ENCODE measurements at regions not wholly inside any gene's neighbourhood (a gene's known extent, or its start where the extent isn't known, plus 50 kb on each side); places are given as distances from the start of the nearest gene placed in this dataset.

DNA sequence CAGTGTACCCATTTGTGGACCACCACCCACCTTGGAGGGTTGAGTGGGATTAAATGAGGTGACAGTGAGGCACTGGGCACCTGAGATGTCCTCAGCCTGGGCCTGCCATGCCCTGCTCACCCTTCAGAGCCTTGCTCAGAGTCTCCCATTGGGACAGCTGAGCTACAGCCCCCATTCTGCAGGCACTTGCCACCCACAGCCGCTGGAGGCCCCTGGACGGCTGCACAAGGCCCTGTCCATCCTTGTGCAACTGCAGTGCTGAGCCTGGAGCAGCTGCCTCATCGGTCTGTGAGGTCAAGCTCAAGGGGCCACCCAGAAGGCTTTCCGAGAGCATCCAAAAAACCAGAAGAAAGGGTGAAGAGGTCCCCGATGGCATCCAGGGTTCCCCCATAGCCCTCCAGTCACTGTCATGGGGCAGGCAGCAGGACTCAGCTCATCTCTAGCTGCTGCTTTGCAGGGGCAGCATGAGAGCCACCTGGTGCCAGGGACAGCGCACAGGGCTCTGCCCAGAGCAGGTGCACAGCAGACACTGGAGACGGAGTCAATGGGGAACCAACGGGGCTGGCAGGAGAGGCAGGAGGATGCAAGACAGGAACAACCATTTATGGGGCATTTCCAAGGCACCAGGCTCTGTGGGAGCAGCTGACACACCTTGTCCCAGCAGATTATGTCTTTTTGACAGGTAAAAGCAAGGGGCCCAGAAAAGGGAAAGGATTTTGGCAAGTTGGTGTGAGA is 84.6 kb downstream of the ARL6IP4 start:
- TF ChIP-seq, protein P1, sequence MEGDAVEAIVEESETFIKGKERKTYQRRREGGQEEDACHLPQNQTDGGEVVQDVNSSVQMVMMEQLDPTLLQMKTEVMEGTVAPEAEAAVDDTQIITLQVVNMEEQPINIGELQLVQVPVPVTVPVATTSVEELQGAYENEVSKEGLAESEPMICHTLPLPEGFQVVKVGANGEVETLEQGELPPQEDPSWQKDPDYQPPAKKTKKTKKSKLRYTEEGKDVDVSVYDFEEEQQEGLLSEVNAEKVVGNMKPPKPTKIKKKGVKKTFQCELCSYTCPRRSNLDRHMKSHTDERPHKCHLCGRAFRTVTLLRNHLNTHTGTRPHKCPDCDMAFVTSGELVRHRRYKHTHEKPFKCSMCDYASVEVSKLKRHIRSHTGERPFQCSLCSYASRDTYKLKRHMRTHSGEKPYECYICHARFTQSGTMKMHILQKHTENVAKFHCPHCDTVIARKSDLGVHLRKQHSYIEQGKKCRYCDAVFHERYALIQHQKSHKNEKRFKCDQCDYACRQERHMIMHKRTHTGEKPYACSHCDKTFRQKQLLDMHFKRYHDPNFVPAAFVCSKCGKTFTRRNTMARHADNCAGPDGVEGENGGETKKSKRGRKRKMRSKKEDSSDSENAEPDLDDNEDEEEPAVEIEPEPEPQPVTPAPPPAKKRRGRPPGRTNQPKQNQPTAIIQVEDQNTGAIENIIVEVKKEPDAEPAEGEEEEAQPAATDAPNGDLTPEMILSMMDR (conservative IDR thresholded peaks at IDR 0.05; ENCODE audit: low read depth, low read length): no peak
- TF ChIP-seq EZH2phosphoT487 (IDR thresholded peaks at IDR 0.05; ENCODE audit: borderline replicate concordance, low read length): no peak
- no peak for TF ChIP-seq EZH2 (IDR thresholded peaks at IDR 0.05; ENCODE audit: low read length, unreplicated experiment)

Measured in PC-3 (cell line).